Thyroid gland (tissue), 4 donors: ENCODE measurements at regions not wholly inside any gene's neighbourhood (a gene's known extent, or its start where the extent isn't known, plus 50 kb on each side); places are given as distances from the start of the nearest gene placed in this dataset.

Experiments used
- POLR2A ChIP-seq, 2 donors: fragments of 450-650 bp; IDR thresholded peaks; one replicate each; pipeline ENCODE4 v1.6.1; 2017; ENCODE audit warnings: antibody characterized with exemption in 2 of 2, mild to moderate bottlenecking in 2 of 2, moderate library complexity in 1 of 2
- TF ChIP-seq, protein P1 (sequence below), 6 experiments: fragments of 200-600 bp in 3 of 6; fragments of 450-650 bp in 3 of 6; sonication (generic) in 3 of 6; IDR thresholded peaks; one replicate each; pipeline ENCODE4 v1.5.1; 2016 to 2019; ENCODE audit warnings: antibody characterized with exemption in 6 of 6, mild to moderate bottlenecking in 2 of 6, inconsistent platforms in 1 of 6, moderate library complexity in 1 of 6

DNA sequence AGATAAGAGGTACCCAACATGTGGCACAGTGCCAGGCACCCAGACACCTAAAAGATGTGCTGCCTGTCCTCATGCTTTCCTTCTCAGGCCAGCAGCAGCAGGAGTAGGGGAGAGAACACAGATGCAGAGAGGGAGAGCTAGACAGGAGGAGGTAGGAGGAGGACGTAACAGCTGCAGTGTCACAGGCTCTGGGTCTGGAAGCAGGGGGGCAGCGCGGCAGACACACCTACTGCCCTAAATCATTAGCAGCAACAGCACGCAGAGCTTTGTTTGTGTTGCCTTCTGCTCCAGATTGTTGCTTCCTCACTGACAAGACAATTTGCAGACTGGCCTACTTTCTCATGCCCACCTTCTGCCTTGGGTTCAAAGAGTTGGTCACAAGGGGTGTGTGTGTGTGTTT lies 196.7 kb upstream of the DAB1 start:
- TF ChIP-seq, protein P1, sequence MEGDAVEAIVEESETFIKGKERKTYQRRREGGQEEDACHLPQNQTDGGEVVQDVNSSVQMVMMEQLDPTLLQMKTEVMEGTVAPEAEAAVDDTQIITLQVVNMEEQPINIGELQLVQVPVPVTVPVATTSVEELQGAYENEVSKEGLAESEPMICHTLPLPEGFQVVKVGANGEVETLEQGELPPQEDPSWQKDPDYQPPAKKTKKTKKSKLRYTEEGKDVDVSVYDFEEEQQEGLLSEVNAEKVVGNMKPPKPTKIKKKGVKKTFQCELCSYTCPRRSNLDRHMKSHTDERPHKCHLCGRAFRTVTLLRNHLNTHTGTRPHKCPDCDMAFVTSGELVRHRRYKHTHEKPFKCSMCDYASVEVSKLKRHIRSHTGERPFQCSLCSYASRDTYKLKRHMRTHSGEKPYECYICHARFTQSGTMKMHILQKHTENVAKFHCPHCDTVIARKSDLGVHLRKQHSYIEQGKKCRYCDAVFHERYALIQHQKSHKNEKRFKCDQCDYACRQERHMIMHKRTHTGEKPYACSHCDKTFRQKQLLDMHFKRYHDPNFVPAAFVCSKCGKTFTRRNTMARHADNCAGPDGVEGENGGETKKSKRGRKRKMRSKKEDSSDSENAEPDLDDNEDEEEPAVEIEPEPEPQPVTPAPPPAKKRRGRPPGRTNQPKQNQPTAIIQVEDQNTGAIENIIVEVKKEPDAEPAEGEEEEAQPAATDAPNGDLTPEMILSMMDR (IDR thresholded peaks at IDR 0.05) = no peak
- no peak for TF ChIP-seq POLR2A (IDR thresholded peaks at IDR 0.05)
